ENCODE measurements at regions not wholly inside any gene's neighbourhood (a gene's known extent, or its start where the extent isn't known, plus 50 kb on each side); places are given as distances from the start of the nearest gene placed in this dataset.

- no peak overlapping the region for H3K4me3 ChIP-seq (ENCODE audit: low read depth, low read length)
- no peak for TF ChIP-seq CTCF (IDR thresholded peaks at IDR 0.05; ENCODE audit: borderline replicate concordance, insufficient read depth, low read depth, low read length)
Measured at GRCh38 chr11:123316003-123316402, 114.1 kb upstream of the GRAMD1B start.

GRCh38 chr11:123314972-123315371, 115.1 kb upstream of the GRAMD1B start:
- TF ChIP-seq CTCF (IDR thresholded peaks at IDR 0.05; ENCODE audit: borderline replicate concordance, insufficient read depth, low read depth, low read length): no peak
- H3K4me3 ChIP-seq (ENCODE audit: low read depth, low read length): no peak overlapping the region

GRCh38 chr11:123313262-123313661, 116.8 kb upstream of the GRAMD1B start:
- H3K4me3 ChIP-seq (ENCODE audit: low read depth, low read length): no peak overlapping the region
- TF ChIP-seq CTCF (IDR thresholded peaks at IDR 0.05; ENCODE audit: borderline replicate concordance, insufficient read depth, low read depth, low read length): no peak

DNA sequence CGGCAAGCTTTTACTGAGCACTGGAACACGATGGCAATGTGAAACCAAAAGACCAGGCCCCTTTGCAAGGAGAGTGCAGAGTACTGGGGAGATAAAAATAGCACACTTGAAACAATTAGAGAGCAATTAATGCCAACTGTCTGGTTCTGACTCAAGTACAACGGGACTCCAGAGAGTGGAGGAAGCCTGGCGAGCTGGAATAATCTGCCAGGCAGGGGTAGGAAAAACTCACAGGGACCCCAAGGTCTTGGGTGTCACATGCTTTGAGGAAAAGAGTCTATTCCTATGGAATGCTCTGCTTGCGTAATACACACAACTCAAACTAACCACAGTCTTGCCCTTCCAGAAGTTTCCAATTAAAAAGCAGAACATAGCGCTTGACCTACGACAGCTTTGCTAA, 113.0 kb upstream of the CLMP start:
- H3K4me3 ChIP-seq (ENCODE audit: low read depth, low read length): no peak overlapping the region
- no peak for TF ChIP-seq CTCF (IDR thresholded peaks at IDR 0.05; ENCODE audit: borderline replicate concordance, insufficient read depth, low read depth, low read length)

DNA sequence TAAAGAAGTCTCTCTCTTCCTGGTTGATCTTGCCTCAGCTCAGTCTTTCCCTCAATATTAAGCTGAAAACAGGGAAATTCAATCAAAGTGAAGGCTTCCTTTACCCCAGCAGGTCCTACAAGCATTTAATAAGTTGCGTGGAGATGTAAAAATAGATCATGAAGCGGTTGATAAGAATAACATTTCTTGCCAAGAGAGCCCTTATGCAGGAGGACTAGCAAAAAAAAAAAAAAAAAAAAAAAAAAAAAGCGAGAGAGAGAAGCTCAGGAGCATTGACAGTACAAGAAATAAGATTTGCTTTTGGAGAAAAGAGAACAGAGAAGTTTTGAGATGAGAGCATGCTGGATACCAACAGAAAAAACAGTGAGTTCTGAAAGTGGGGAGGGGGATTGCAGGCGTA, 112.2 kb upstream of the CLMP start:
- no peak overlapping the region for H3K4me3 ChIP-seq (ENCODE audit: low read depth, low read length)
- no peak for TF ChIP-seq CTCF (IDR thresholded peaks at IDR 0.05; ENCODE audit: borderline replicate concordance, insufficient read depth, low read depth, low read length)

DNA sequence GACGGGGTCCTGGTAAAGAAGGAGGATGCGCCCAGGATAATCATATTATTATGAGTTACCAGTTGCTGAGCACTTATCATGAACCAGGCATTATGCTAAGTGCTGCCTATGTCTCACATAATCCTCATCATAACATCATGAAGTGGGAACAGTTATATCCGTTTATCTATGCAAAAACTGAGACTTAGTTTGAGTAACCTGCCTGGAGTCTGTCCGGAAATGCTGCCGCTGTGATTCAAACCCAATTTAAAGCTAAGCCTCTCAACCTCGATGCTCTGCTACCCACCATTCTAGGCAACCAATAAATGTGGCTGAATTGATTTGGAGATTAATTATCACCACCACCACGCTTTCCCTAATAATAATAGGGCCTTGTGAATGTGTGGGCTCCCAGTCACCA, 111.5 kb upstream of the CLMP start:
- H3K4me3 ChIP-seq (ENCODE audit: low read depth, low read length): no peak overlapping the region
- no peak for TF ChIP-seq CTCF (IDR thresholded peaks at IDR 0.05; ENCODE audit: borderline replicate concordance, insufficient read depth, low read depth, low read length)

GRCh38 chr11:123305601-123306375, 110.7 kb upstream of the CLMP start:
- no peak for TF ChIP-seq CTCF (IDR thresholded peaks at IDR 0.05; ENCODE audit: borderline replicate concordance, insufficient read depth, low read depth, low read length)

More at GRCh38 chr11:123305601-123306375, 110.7 kb upstream of the CLMP start:
- no peak overlapping the region for H3K4me3 ChIP-seq (ENCODE audit: low read depth, low read length)
